GM12878 (cell line): ENCODE measurements at regions not wholly inside any gene's neighbourhood (a gene's known extent, or its start where the extent isn't known, plus 50 kb on each side); places are given as distances from the start of the nearest gene placed in this dataset.

Source experiments
- CTCF ChIP-seq, 3 experiments: IDR thresholded peaks in 2 of 3; conservative IDR thresholded peaks in 1 of 3; 2 replicates each; pipeline ENCODE4 v1.5.1; 2011; ENCODE audit warnings: low read depth in 3 of 3, low read length in 3 of 3, mild to moderate bottlenecking in 3 of 3, control low read depth in 2 of 3, moderate library complexity in 2 of 3, inconsistent platforms in 1 of 3, mixed read lengths in 1 of 3; ENCODE audit not compliant: control insufficient read depth in 2 of 3, insufficient read depth in 1 of 3; ENCODE audit errors: extremely low read depth in 1 of 3
- EGR1 ChIP-seq, 2 experiments: IDR thresholded peaks; 1 replicate in 1 of 2; 2 replicates in 1 of 2; pipeline ENCODE4 v1.6.1; 2011 to 2012; ENCODE audit warnings: low read depth in 2 of 2, low read length in 2 of 2, borderline replicate concordance in 1 of 2, mild to moderate bottlenecking in 1 of 2, moderate library complexity in 1 of 2
- IRF3 ChIP-seq: fragments of 450-650 bp; IDR thresholded peaks from 2 replicates; pipeline ENCODE4 v1.6.1; 2014; ENCODE audit warnings: mild to moderate bottlenecking
- JUND ChIP-seq: IDR thresholded peaks from 2 replicates; pipeline ENCODE4 v1.6.1; 2012; ENCODE audit warnings: low read depth, mild to moderate bottlenecking, low read length, improper control_type of control experiment, moderate library complexity
- KDM1A ChIP-seq: fragments of 200-600 bp; sonication (generic); IDR thresholded peaks from 2 replicates; pipeline ENCODE4 v1.6.1; 2016; ENCODE audit warnings: borderline replicate concordance
- POLR2A ChIP-seq: IDR thresholded peaks from 2 replicates; pipeline ENCODE4 v1.6.1; 2011; ENCODE audit warnings: low read depth, mild to moderate bottlenecking, low read length
- POLR2AphosphoS2 ChIP-seq: IDR thresholded peaks from 2 replicates; pipeline ENCODE4 v1.6.1; 2011; ENCODE audit warnings: low read depth, mild to moderate bottlenecking, low read length, improper control_type of control experiment, moderate library complexity
- POLR2AphosphoS5 ChIP-seq: IDR thresholded peaks from 2 replicates; pipeline ENCODE4 v1.6.1; 2011; ENCODE audit warnings: mild to moderate bottlenecking, low read length, inconsistent platforms
- ZZZ3 ChIP-seq: IDR thresholded peaks from 2 replicates; pipeline ENCODE4 v1.6.1; 2011; ENCODE audit warnings: low read depth; ENCODE audit not compliant: control insufficient read depth, insufficient read length

DNA sequence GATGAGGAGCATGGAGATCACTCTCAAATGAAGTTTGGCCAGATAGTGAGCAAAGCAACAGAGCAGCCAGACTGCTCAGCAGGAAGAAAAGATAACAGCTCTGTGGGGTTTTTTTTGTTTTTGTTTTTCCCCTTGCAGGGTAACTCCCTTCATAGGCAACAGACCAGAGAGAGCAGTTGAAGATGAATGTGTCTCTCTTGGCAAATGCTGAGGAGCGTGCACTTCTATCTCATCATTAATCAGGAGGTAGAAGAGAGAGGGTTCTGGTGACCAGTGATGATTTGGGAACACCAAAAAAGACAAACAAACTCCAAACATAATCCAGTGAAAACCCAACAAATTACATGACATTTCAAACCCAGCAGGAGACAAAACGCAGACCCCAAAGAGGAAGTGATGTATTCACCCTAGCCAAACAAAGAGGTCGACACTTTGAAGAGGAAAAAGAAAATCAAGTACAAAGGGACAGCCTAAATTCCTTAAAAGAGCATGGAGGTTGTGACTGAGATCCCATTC is 66.2 kb upstream of the RREB1 start:
- TF ChIP-seq ZZZ3, result no peak
- no peak for TF ChIP-seq POLR2A
- no peak for TF ChIP-seq CTCF (IDR thresholded peaks at IDR 0.05 in 2 of 3, conservative IDR thresholded peaks at IDR 0.05 in 1 of 3; ENCODE audit: control insufficient read depth in 2 of 3, extremely low read depth in 1 of 3, insufficient read depth in 1 of 3, low read depth in 3 of 3, low read length in 3 of 3)
- TF ChIP-seq JUND, result no peak
- no peak for TF ChIP-seq POLR2AphosphoS5
- no peak for TF ChIP-seq EGR1 (IDR thresholded peaks at IDR 0.05; ENCODE audit: borderline replicate concordance in 1 of 2, low read depth in 2 of 2, low read length in 2 of 2)
- TF ChIP-seq KDM1A, result no peak
- TF ChIP-seq IRF3, result no peak
- no peak for TF ChIP-seq POLR2AphosphoS2
